ENCODE measurements at regions not wholly inside any gene's neighbourhood (a gene's known extent, or its start where the extent isn't known, plus 50 kb on each side); places are given as distances from the start of the nearest gene placed in this dataset.

- TF ChIP-seq, protein P1, sequence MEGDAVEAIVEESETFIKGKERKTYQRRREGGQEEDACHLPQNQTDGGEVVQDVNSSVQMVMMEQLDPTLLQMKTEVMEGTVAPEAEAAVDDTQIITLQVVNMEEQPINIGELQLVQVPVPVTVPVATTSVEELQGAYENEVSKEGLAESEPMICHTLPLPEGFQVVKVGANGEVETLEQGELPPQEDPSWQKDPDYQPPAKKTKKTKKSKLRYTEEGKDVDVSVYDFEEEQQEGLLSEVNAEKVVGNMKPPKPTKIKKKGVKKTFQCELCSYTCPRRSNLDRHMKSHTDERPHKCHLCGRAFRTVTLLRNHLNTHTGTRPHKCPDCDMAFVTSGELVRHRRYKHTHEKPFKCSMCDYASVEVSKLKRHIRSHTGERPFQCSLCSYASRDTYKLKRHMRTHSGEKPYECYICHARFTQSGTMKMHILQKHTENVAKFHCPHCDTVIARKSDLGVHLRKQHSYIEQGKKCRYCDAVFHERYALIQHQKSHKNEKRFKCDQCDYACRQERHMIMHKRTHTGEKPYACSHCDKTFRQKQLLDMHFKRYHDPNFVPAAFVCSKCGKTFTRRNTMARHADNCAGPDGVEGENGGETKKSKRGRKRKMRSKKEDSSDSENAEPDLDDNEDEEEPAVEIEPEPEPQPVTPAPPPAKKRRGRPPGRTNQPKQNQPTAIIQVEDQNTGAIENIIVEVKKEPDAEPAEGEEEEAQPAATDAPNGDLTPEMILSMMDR (IDR thresholded peaks at IDR 0.05; ENCODE audit: low read length), result no peak
- TF ChIP-seq EZH2 (optimal IDR thresholded peaks at IDR 0.05; ENCODE audit: low read depth, low read length) (no peak), EZH2phosphoT487 (IDR thresholded peaks at IDR 0.05; ENCODE audit: low read length) (no peak)
Observed at GRCh38 chr5:83810511-83810910, 89.9 kb upstream of the HAPLN1 start.
